Neural cell (in vitro differentiated cells): ENCODE measurements at regions not wholly inside any gene's neighbourhood (a gene's known extent, or its start where the extent isn't known, plus 50 kb on each side); places are given as distances from the start of the nearest gene placed in this dataset.

Experiments
- H2AFZ ChIP-seq: fragments of 200-600, 300-800 bp; sonication (generic), shearing (Covaris generic); 2 replicates; pipeline ENCODE4 v1.6.0; 2014; ENCODE audit warnings: low read depth, mild to moderate bottlenecking, antibody characterized with exemption, low read length, moderate library complexity
- H3F3A ChIP-seq: fragments of 200-600 bp; shearing (Covaris generic); 2 replicates; pipeline ENCODE4 v1.6.1; 2016; ENCODE audit warnings: mild to moderate bottlenecking, moderate library complexity, mixed read lengths, antibody characterized with exemption, low read length; ENCODE audit not compliant: insufficient read depth, poor library complexity, severe bottlenecking
- H3K27ac ChIP-seq: fragments of 200-600, 300-800 bp; sonication (generic), shearing (Covaris generic); 2 replicates; pipeline ENCODE4 v1.5.1; 2014; ENCODE audit warnings: mild to moderate bottlenecking, low read length, moderate library complexity
- H3K27me3 ChIP-seq: fragments of 300-800, 200-600 bp; sonication (generic), shearing (Covaris generic); 2 replicates; pipeline ENCODE4 v1.6.0; 2014; ENCODE audit warnings: mild to moderate bottlenecking, low read depth, low read length, moderate library complexity; ENCODE audit not compliant: insufficient read depth
- H3K36me3 ChIP-seq: fragments of 300-800, 200-600 bp; sonication (generic), shearing (Covaris generic); 2 replicates; pipeline ENCODE4 v1.5.1; 2014; ENCODE audit warnings: mild to moderate bottlenecking, antibody characterized with exemption, low read length, moderate library complexity; ENCODE audit not compliant: insufficient read depth
- H3K4me2 ChIP-seq: fragments of 300-800, 200-600 bp; sonication (generic), shearing (Covaris generic); 2 replicates; pipeline ENCODE4 v1.6.0; 2014; ENCODE audit warnings: mild to moderate bottlenecking, low read length
- H3K4me3 ChIP-seq: fragments of 300-800, 200-600 bp; sonication (generic), shearing (Covaris generic); 2 replicates; pipeline ENCODE4 v1.5.1; 2014; ENCODE audit warnings: mild to moderate bottlenecking, low read length, moderate library complexity
- H3K79me2 ChIP-seq: fragments of 200-600 bp; shearing (Covaris generic); replicated peaks from 2 replicates; pipeline ENCODE4 v1.6.0; 2014; ENCODE audit warnings: mild to moderate bottlenecking, low read length, moderate library complexity; ENCODE audit not compliant: insufficient read depth
- H3K9ac ChIP-seq: fragments of 300-800, 200-600 bp; sonication (generic), shearing (Covaris generic); 2 replicates; pipeline ENCODE4 v1.6.1; 2016; ENCODE audit warnings: mild to moderate bottlenecking, low read length, mixed read lengths
- H3K9me2 ChIP-seq: fragments of 200-600 bp; shearing (Covaris generic); 2 replicates; pipeline ENCODE4 v1.6.1; 2016; ENCODE audit warnings: mild to moderate bottlenecking, low read length, mixed read lengths; ENCODE audit not compliant: insufficient read depth
- H3K9me3 ChIP-seq: fragments of 200-600, 300-800 bp; sonication (generic), shearing (Covaris generic); 2 replicates; pipeline ENCODE4 v1.6.1; 2016; ENCODE audit warnings: mild to moderate bottlenecking, mixed run types, low read length, moderate library complexity, mixed read lengths
- H4K20me1 ChIP-seq: fragments of 200-600 bp; shearing (Covaris generic); 2 replicates; pipeline ENCODE4 v1.6.1; 2016; ENCODE audit warnings: mild to moderate bottlenecking, mixed run types; ENCODE audit not compliant: insufficient read depth
- EP300 ChIP-seq: fragments of 450-650 bp; conservative IDR thresholded peaks from 2 replicates; pipeline ENCODE4 v1.6.1; 2014; ENCODE audit warnings: antibody characterized with exemption, mild to moderate bottlenecking, moderate library complexity; ENCODE audit not compliant: poor library complexity, severe bottlenecking
- EZH2 ChIP-seq: fragments of 200-600, 300-800 bp; shearing (Covaris generic), sonication (generic); IDR thresholded peaks from 2 replicates; pipeline ENCODE4 v1.6.1; 2014; ENCODE audit warnings: antibody characterized with exemption, low read length, borderline replicate concordance, mild to moderate bottlenecking; ENCODE audit not compliant: insufficient read depth, poor library complexity, severe bottlenecking
- MXI1 ChIP-seq: fragments of 450-650 bp; conservative IDR thresholded peaks from 2 replicates; pipeline ENCODE4 v1.6.1; 2014; ENCODE audit warnings: antibody characterized with exemption, mild to moderate bottlenecking; ENCODE audit not compliant: poor library complexity, severe bottlenecking
- POLR2AphosphoS5 ChIP-seq: IDR thresholded peaks from 2 replicates; pipeline ENCODE4 v1.6.1; 2012
- RAD21 ChIP-seq: fragments of 450-650 bp; conservative IDR thresholded peaks from 2 replicates; pipeline ENCODE4 v1.6.1; 2014; ENCODE audit warnings: antibody characterized with exemption, mild to moderate bottlenecking, moderate library complexity
- SMC3 ChIP-seq: fragments of 450-650 bp; conservative IDR thresholded peaks from 2 replicates; pipeline ENCODE4 v1.6.1; 2014; ENCODE audit warnings: antibody characterized with exemption, mild to moderate bottlenecking, moderate library complexity; ENCODE audit not compliant: poor library complexity
- TAF1 ChIP-seq: IDR thresholded peaks from 2 replicates; pipeline ENCODE4 v1.6.1; 2012; ENCODE audit warnings: low read depth
- TF ChIP-seq, protein P1 (sequence below): fragments of 450-650 bp; IDR thresholded peaks from 2 replicates; pipeline ENCODE4 v1.5.1; 2014; ENCODE audit warnings: antibody characterized with exemption, mild to moderate bottlenecking, moderate library complexity; ENCODE audit not compliant: poor library complexity, severe bottlenecking
- TF ChIP-seq, protein P2 (sequence below): IDR thresholded peaks from 2 replicates; pipeline ENCODE4 v1.6.1; 2012; ENCODE audit warnings: borderline replicate concordance

DNA sequence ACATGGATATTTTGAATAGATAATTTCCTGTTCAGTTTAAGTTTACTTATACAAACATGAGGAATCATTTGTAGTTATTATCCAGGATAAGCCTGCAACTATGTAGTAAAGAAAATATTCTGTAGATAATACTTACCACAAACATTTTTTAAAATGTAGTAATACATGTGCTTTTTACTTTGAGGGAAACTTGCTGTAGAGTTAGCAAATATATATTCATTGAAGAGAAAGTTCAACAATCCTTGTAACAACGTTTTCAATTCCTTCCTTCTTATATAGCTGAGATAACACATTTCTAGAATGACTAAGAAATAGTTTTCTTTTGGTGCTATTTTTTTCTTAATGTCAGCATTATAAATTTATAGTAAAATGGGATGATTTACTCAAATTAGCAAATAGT, 664.6 kb upstream of the ADAMTS5 start:
- no peak overlapping the region for H3K9ac ChIP-seq
- H4K20me1 ChIP-seq: no peaks in the 10 kb centered on the region
- no peaks in the 10 kb centered on the region for H3K27me3 ChIP-seq
- H3K79me2 ChIP-seq: no peaks in the 10 kb centered on the region
- no peak overlapping the region for H2AFZ ChIP-seq
- no peak for TF ChIP-seq POLR2AphosphoS5
- no peak for TF ChIP-seq EZH2
- TF ChIP-seq EP300: no peak
- TF ChIP-seq TAF1: no peak
- TF ChIP-seq SMC3: no peak
- TF ChIP-seq MXI1: no peak
- TF ChIP-seq, protein P1, sequence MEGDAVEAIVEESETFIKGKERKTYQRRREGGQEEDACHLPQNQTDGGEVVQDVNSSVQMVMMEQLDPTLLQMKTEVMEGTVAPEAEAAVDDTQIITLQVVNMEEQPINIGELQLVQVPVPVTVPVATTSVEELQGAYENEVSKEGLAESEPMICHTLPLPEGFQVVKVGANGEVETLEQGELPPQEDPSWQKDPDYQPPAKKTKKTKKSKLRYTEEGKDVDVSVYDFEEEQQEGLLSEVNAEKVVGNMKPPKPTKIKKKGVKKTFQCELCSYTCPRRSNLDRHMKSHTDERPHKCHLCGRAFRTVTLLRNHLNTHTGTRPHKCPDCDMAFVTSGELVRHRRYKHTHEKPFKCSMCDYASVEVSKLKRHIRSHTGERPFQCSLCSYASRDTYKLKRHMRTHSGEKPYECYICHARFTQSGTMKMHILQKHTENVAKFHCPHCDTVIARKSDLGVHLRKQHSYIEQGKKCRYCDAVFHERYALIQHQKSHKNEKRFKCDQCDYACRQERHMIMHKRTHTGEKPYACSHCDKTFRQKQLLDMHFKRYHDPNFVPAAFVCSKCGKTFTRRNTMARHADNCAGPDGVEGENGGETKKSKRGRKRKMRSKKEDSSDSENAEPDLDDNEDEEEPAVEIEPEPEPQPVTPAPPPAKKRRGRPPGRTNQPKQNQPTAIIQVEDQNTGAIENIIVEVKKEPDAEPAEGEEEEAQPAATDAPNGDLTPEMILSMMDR: no peak
- TF ChIP-seq RAD21: no peak
- no peak overlapping the region for H3K27ac ChIP-seq
- H3K9me2 ChIP-seq: no peaks in the 10 kb centered on the region
- H3F3A ChIP-seq: no peaks in the 10 kb centered on the region
- H3K4me2 ChIP-seq: no peak overlapping the region
- H3K9me3 ChIP-seq: no peaks in the 10 kb centered on the region
- H3K36me3 ChIP-seq: no peaks in the 10 kb centered on the region
- H3K4me3 ChIP-seq: no peak overlapping the region

- H3K9me2 ChIP-seq: peaks cover 3% of the 10 kb centered on the region
- no peak overlapping the region for H3K4me3 ChIP-seq
- H3K36me3 ChIP-seq: no peaks in the 10 kb centered on the region
- H3K9ac ChIP-seq: no peak overlapping the region
- H2AFZ ChIP-seq: no peak overlapping the region
- no peak overlapping the region for H3K27ac ChIP-seq
- H3F3A ChIP-seq: no peaks in the 10 kb centered on the region
- no peaks in the 10 kb centered on the region for H4K20me1 ChIP-seq
- no peaks in the 10 kb centered on the region for H3K79me2 ChIP-seq
- no peak overlapping the region for H3K4me2 ChIP-seq
- no peak for TF ChIP-seq RAD21
- TF ChIP-seq, protein P2, sequence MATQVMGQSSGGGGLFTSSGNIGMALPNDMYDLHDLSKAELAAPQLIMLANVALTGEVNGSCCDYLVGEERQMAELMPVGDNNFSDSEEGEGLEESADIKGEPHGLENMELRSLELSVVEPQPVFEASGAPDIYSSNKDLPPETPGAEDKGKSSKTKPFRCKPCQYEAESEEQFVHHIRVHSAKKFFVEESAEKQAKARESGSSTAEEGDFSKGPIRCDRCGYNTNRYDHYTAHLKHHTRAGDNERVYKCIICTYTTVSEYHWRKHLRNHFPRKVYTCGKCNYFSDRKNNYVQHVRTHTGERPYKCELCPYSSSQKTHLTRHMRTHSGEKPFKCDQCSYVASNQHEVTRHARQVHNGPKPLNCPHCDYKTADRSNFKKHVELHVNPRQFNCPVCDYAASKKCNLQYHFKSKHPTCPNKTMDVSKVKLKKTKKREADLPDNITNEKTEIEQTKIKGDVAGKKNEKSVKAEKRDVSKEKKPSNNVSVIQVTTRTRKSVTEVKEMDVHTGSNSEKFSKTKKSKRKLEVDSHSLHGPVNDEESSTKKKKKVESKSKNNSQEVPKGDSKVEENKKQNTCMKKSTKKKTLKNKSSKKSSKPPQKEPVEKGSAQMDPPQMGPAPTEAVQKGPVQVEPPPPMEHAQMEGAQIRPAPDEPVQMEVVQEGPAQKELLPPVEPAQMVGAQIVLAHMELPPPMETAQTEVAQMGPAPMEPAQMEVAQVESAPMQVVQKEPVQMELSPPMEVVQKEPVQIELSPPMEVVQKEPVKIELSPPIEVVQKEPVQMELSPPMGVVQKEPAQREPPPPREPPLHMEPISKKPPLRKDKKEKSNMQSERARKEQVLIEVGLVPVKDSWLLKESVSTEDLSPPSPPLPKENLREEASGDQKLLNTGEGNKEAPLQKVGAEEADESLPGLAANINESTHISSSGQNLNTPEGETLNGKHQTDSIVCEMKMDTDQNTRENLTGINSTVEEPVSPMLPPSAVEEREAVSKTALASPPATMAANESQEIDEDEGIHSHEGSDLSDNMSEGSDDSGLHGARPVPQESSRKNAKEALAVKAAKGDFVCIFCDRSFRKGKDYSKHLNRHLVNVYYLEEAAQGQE: no peak
- TF ChIP-seq POLR2AphosphoS5: no peak
- no peak for TF ChIP-seq EZH2
- no peak for TF ChIP-seq TAF1
- TF ChIP-seq EP300: no peak
- TF ChIP-seq, protein P1: no peak
- TF ChIP-seq SMC3: no peak
- no peak for TF ChIP-seq MXI1
- no peaks in the 10 kb centered on the region for H3K27me3 ChIP-seq
- no peaks in the 10 kb centered on the region for H3K9me3 ChIP-seq
Measured at GRCh38 chr21:27622631-27623030, 655.7 kb upstream of the ADAMTS5 start.
